Progenitor cell of endocrine pancreas (in vitro differentiated cells): ENCODE measurements at regions not wholly inside any gene's neighbourhood (a gene's known extent, or its start where the extent isn't known, plus 50 kb on each side); places are given as distances from the start of the nearest gene placed in this dataset.

ENCODE experiments used
- DNase-seq: peaks from one replicate; pipeline ENCODE4 v3.0.0; 2021; ENCODE audit warnings: low spot score; ENCODE audit not compliant: unreplicated experiment
- H3K27ac Mint-ChIP-seq: 2 replicates; pipeline ENCODE4 v1.8.0; 2021; ENCODE audit warnings: mild to moderate bottlenecking, moderate library complexity, mixed read lengths
- H3K27me3 Mint-ChIP-seq: 2 replicates; pipeline ENCODE4 v1.8.0; 2021; ENCODE audit warnings: mixed read lengths
- H3K36me3 Mint-ChIP-seq: 2 replicates; pipeline ENCODE4 v1.8.0; 2022; ENCODE audit warnings: mixed read lengths; ENCODE audit not compliant: insufficient read depth
- H3K4me1 Mint-ChIP-seq: 2 replicates; pipeline ENCODE4 v1.8.0; 2021; ENCODE audit warnings: low read depth, mixed read lengths
- H3K4me3 Mint-ChIP-seq: 2 replicates; pipeline ENCODE4 v1.8.0; 2021; ENCODE audit warnings: low read depth, mild to moderate bottlenecking, moderate library complexity, mixed read lengths
- H3K9me3 Mint-ChIP-seq: 2 replicates; pipeline ENCODE4 v1.8.0; 2021; ENCODE audit warnings: low read depth, mixed read lengths
- CTCF ChIP-seq: fragments of 200-600 bp; sonication (generic); IDR thresholded peaks from one replicate; pipeline ENCODE4 v1.5.0; 2021; ENCODE audit warnings: antibody characterized with exemption, mild to moderate bottlenecking; ENCODE audit not compliant: unreplicated experiment

GRCh38 chr22:49592780-49593501, 234.7 kb downstream of the BRD1 start:
- no peaks in the 10 kb centered on the region for H3K27me3 Mint-ChIP-seq

GRCh38 chr22:49590851-49591445, 236.7 kb downstream of the BRD1 start:
- H3K27me3 Mint-ChIP-seq, result no peaks in the 10 kb centered on the region
- H3K4me1 Mint-ChIP-seq, result peaks cover 2% of the 10 kb centered on the region
- DNase-seq, result no peak
- H3K27ac Mint-ChIP-seq, result no peak overlapping the region
- no peaks in the 10 kb centered on the region for H3K36me3 Mint-ChIP-seq
- peaks cover 5% of the 10 kb centered on the region for H3K9me3 Mint-ChIP-seq
- TF ChIP-seq CTCF, result no peak
- H3K4me3 Mint-ChIP-seq, result no peak overlapping the region

More at GRCh38 chr22:49592780-49593501, 234.7 kb downstream of the BRD1 start:
- Mint-ChIP-seq H3K4me3 (no peak overlapping the region), H3K36me3 (no peaks in the 10 kb centered on the region), H3K27ac (no peak overlapping the region), H3K9me3 (peaks cover 5% of the 10 kb centered on the region), H3K4me1 (peaks cover 2% of the 10 kb centered on the region)
- no peak for DNase-seq
- TF ChIP-seq CTCF, result no peak

GRCh38 chr22:49590381-49590780, 237.3 kb downstream of the BRD1 start:
- H3K9me3 Mint-ChIP-seq, result peaks cover 5% of the 10 kb centered on the region
- H3K36me3 Mint-ChIP-seq, result no peaks in the 10 kb centered on the region
- TF ChIP-seq CTCF, result no peak
- peaks cover 2% of the 10 kb centered on the region for H3K27me3 Mint-ChIP-seq
- H3K4me1 Mint-ChIP-seq, result peaks cover 2% of the 10 kb centered on the region
- DNase-seq, result no peak
- H3K27ac Mint-ChIP-seq, result no peak overlapping the region
- no peak overlapping the region for H3K4me3 Mint-ChIP-seq

- no peak for DNase-seq
- peaks cover 2% of the 10 kb centered on the region for H3K4me1 Mint-ChIP-seq
- H3K36me3 Mint-ChIP-seq, result no peaks in the 10 kb centered on the region
- no peak overlapping the region for H3K4me3 Mint-ChIP-seq
- H3K9me3 Mint-ChIP-seq, result peaks cover 5% of the 10 kb centered on the region
- H3K27ac Mint-ChIP-seq, result no peak overlapping the region
- TF ChIP-seq CTCF, result no peak
- H3K27me3 Mint-ChIP-seq, result peaks cover 4% of the 10 kb centered on the region
Observed at GRCh38 chr22:49589811-49590210, 237.9 kb downstream of the BRD1 start.

- DNase-seq, result no peak
- Mint-ChIP-seq H3K4me3 (no peak overlapping the region), H3K36me3 (no peaks in the 10 kb centered on the region), H3K27me3 (peaks cover 6% of the 10 kb centered on the region), H3K27ac (no peak overlapping the region), H3K9me3 (peaks cover 5% of the 10 kb centered on the region), H3K4me1 (peaks cover 2% of the 10 kb centered on the region)
- no peak for TF ChIP-seq CTCF
Observed at GRCh38 chr22:49589301-49589700, 238.4 kb downstream of the BRD1 start.
